ENCODE measurements at regions not wholly inside any gene's neighbourhood (a gene's known extent, or its start where the extent isn't known, plus 50 kb on each side); places are given as distances from the start of the nearest gene placed in this dataset.

DNA sequence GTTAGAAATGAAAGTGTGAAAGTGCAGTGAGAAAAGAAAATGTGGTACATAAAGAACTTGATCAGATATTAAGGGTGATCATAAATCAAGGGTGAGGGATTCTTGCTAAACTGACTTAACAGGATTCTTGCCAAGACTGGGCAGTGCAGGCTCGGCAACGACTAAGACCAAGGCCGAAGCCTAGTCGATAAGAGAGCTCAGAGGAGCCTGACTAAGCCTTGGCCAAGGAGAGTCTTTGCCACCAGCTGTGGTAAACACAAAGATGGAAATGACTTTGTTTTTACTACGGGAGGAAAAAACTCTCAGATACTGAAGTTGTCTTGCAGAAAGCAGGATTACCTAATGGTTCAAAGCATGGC lies 196.6 kb downstream of the LY86 start:
- H2BK20ac ChIP-seq (ENCODE audit: low read depth, low read length, poor library complexity, severe bottlenecking): no peak overlapping the region
- H3K36me3 Mint-ChIP-seq (ENCODE audit: insufficient read depth in 1 of 3, low read depth in 3 of 3): no peaks in the 10 kb centered on the region
- no peak overlapping the region for H3K4me3 Mint-ChIP-seq
- no peak overlapping the region for H3K56ac ChIP-seq (ENCODE audit: insufficient read length, low read depth, low read length)
- H3K79me1 ChIP-seq (ENCODE audit: insufficient read depth, low read depth, low read length, poor library complexity, severe bottlenecking): no peaks in the 10 kb centered on the region
- H3K9me3 ChIP-seq (ENCODE audit: control insufficient read depth, low read depth, low read length): no peaks in the 10 kb centered on the region
- no peak overlapping the region for H3K14ac ChIP-seq (ENCODE audit: insufficient read depth, low read length)
- no peaks in the 10 kb centered on the region for H3K27me3 ChIP-seq (ENCODE audit: insufficient read depth, low read length)
- no peak overlapping the region for H4K91ac ChIP-seq (ENCODE audit: insufficient read length, low read depth, low read length)
- no peak overlapping the region for H3K23ac ChIP-seq (ENCODE audit: insufficient read length, low read depth, low read length)
- no peak overlapping the region for H2AFZ ChIP-seq (ENCODE audit: low read length)
- H3K27ac Mint-ChIP-seq: no peak overlapping the region
- no peak overlapping the region for H3T11ph ChIP-seq (ENCODE audit: low read length)
- H3K4me1 Mint-ChIP-seq: peaks cover 6 to 8% of the 10 kb centered on the region in 2 experiments; a peak in 3 of 4 replicates
- no peak overlapping the region for H3K27ac ChIP-seq (ENCODE audit: insufficient read length, low read depth, low read length)
- TF ChIP-seq, protein P1, sequence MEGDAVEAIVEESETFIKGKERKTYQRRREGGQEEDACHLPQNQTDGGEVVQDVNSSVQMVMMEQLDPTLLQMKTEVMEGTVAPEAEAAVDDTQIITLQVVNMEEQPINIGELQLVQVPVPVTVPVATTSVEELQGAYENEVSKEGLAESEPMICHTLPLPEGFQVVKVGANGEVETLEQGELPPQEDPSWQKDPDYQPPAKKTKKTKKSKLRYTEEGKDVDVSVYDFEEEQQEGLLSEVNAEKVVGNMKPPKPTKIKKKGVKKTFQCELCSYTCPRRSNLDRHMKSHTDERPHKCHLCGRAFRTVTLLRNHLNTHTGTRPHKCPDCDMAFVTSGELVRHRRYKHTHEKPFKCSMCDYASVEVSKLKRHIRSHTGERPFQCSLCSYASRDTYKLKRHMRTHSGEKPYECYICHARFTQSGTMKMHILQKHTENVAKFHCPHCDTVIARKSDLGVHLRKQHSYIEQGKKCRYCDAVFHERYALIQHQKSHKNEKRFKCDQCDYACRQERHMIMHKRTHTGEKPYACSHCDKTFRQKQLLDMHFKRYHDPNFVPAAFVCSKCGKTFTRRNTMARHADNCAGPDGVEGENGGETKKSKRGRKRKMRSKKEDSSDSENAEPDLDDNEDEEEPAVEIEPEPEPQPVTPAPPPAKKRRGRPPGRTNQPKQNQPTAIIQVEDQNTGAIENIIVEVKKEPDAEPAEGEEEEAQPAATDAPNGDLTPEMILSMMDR (conservative IDR thresholded peaks at IDR 0.05): no peak
- H3K23me2 ChIP-seq (ENCODE audit: insufficient read length, low read depth, low read length, poor library complexity, severe bottlenecking): no peaks in the 10 kb centered on the region
- no CpG with 5 or more reads among the region's 5 CpGs for WGBS (ENCODE audit: extremely low coverage, insufficient read length, low lambda C conversion rate)
- H3K79me2 ChIP-seq (ENCODE audit: insufficient read depth, low read length): no peaks in the 10 kb centered on the region
- H3K18ac ChIP-seq (ENCODE audit: insufficient read length, low read depth, low read length): no peak overlapping the region
- H3K27me3 Mint-ChIP-seq (ENCODE audit: low read depth): no peaks in the 10 kb centered on the region; the same call in 1 of the 2 replicates
- no peak overlapping the region for H2BK12ac ChIP-seq (ENCODE audit: insufficient read length, low read depth, low read length)
- H3K4ac ChIP-seq (ENCODE audit: low read depth, low read length): no peak overlapping the region
- H2BK120ac ChIP-seq (ENCODE audit: low read depth, low read length, poor library complexity, severe bottlenecking): no peak overlapping the region
- no peak overlapping the region for H4K5ac ChIP-seq (ENCODE audit: insufficient read length, low read depth, low read length)
- H4K8ac ChIP-seq (replicated peaks; ENCODE audit: insufficient read length, low read depth, low read length): no peak overlapping the region
- no peak overlapping the region for H2BK5ac ChIP-seq (ENCODE audit: insufficient read length, low read length)
- DNase-seq: no peak
- H3K4me2 ChIP-seq (ENCODE audit: insufficient read depth, insufficient read length, low read length): no peak overlapping the region
- H4K20me1 ChIP-seq (ENCODE audit: control insufficient read depth, insufficient read depth, insufficient read length): no peaks in the 10 kb centered on the region
- no peaks in the 10 kb centered on the region for H3K9me3 Mint-ChIP-seq
- peaks cover 3% of the 10 kb centered on the region; the same call in 1 of the 2 replicates for H3K4me1 ChIP-seq (ENCODE audit: insufficient read depth, low read length)
- no peak overlapping the region for H3K9ac ChIP-seq (ENCODE audit: extremely low read depth, insufficient read length, low read length)
- no peak overlapping the region for H2BK15ac ChIP-seq (ENCODE audit: low read depth, low read length)
- no peak overlapping the region for H2AK5ac ChIP-seq (ENCODE audit: insufficient read length, low read length)
